Inflammatory macrophage treated with lipopolysaccharide for 1 hour (primary cell): ENCODE measurements at regions not wholly inside any gene's neighbourhood (a gene's known extent, or its start where the extent isn't known, plus 50 kb on each side); places are given as distances from the start of the nearest gene placed in this dataset.

Experiments used
- DNase-seq, 2 donors: peaks; one replicate each; pipeline ENCODE4 v3.0.0-alpha.2; 2020 to 2022

DNA sequence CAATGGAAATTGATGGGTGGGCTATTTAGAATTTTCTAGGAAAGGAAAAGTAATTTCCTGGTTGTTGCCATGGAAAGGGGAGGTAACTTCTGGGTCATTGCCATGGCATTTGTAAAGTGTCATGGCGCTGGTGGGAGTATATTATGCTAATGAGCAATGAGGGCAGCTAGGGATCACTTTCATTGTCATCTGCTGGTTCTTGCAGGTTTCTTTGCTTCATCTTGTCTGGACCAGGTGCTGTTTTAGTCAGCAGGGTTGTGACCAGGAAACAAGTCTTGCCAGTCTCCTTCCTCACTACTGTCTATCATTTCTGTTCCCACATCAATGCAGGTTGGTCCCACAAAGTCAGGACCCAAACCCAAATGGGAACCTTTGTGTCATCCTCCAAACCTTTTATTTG, 237.6 kb upstream of the C11orf87 start:
- DNase-seq: no peak

DNA sequence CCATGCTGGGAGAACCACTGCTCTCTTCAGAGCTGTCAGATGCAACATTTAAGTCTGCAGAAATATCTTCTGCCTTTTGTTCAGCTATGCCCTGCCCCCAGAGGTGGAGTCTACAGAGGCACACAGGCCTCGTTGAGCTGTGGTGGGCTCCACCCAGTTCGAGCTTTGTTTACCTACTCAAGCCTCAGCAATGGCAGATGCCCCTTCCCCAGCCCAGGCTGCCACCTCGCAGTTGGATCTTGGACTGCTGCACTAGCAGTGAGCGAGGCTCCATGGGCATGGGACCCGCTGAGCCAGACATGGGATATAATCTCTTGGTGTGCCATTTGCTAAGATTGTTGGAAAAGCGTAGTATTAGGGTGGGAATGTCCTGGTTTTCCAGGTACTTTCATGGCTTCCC, 229.1 kb upstream of the C11orf87 start:
- no peak for DNase-seq

DNA sequence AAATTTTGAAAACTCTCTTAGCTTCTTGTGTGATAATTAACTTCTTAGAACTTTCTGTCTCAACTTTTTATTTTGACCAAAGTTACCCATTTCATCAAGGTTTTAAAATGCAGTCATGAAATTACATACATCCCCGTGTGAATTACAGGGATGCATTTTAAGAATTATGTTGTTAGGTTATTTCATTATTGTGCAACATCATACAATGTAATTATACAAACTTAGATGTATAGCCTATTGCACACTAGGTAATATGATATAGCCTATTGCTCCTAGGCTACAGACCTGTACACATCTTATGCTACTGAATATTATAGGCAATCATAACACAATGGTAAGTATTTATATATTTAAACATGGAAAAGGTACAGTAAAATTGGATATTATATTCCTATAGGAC, 228.1 kb upstream of the C11orf87 start:
- no peak for DNase-seq

DNA sequence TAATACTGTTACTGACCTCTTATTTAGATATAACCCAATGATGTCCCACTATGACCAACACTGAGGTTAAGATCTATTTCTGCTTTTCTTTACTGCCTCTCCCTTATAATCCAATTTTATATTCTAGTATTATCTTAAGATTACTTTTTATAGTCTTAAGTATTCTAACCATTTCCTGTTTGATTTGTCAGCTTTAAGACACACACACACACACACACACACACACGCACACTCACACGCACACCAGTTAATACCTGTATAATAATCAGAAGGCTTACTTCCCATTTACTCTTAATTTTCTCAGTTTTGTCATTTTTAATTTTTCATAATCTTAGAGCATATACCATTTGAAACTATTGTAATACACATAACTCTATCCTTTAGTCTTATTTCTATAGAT, 226.0 kb upstream of the C11orf87 start:
- no peak for DNase-seq

DNA sequence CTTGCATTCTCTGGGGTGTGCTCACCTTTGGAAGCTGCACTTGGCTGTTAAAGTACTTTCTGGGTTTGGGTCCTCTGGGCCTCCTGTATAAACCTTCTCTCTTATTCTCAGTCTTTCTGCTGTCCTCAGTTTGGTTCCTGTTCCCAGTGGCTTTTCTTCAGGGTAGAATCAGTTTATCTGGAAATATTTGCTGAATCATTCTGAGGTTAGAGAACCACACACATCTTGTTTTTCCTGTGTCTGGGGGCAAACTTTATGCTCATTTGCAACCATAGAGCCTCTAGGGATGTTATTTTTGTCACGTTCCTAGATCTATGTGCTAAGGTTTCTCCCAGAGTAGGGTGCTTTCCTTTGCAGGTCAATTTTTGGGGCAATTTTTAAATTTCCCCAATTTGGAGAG, 224.3 kb upstream of the C11orf87 start:
- DNase-seq: no peak

DNA sequence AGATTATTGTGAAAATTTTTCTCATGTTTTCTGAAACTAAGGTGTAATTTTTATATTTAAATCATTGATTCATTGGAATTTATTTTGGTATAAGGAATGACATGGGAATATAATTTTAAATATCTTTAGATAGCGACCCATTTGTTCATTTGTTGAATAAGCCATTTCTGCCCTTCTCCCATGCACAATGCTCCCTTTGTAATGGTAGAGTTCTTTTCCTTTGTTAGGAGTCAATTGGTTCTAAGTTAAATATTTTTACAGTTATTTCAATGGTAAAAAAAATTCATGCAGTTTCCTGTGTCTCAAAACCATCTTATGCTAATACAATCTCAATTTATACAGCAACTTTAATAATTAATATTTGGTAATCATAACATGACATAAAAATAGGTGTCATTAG, 218.8 kb upstream of the C11orf87 start:
- DNase-seq: no peak

DNA sequence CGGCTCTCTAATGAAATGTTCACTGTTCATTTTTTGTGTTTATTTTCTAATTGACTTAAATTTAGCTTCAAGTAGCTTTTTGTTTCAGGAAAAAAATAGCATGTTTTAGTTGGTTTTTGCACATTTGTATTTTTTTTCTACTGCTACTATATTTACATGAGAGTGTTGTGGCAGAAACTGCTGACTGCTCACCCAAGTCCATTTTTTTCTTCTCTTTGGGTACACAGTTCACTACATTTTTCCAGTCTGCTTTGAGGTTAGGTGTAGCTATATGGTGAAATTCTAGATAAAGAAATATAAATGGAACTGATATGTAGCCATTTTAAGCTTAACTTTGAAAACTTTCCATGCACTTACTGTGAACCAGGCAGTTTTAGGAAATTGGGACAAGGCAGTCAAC, 216.7 kb upstream of the C11orf87 start:
- no peak for DNase-seq

DNA sequence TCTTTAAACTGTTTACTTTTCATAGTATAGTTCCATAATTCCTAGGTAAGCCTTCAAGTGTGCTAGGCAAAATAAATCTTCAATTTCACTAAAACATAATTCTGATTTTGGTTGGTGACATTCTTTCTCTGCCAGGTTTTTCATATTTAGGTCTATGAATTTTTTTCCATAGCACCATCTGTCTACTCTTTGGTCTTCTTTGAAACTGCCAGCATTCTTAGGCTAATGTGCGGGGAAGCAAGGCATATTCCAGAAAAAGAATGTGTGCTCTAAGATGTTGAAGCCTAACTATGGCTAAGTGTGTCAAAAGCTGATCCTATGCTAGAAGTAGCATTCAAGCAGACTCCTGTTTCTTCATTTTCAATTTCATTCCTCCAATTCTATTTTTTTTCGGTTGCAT, 213.9 kb upstream of the C11orf87 start:
- DNase-seq: no peak

DNA sequence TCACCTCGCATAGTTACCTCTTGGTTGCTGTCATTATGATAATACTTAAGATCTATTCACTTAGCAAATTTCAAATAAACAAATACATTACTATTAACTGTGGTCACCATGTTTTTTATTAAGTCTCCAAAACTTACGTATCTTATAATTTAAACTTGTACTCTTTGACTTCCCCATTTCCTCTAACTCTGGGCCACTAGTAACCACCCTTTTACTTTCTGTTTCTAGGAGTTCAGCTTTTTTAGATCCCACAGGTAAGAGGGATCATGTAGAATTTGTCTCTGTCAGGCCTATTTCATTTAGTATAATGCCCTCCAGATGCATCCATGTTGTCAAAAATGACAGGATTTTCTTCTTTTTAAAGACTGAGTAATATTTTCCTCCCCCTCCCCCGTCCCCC, 212.4 kb upstream of the C11orf87 start:
- DNase-seq: no peak

DNA sequence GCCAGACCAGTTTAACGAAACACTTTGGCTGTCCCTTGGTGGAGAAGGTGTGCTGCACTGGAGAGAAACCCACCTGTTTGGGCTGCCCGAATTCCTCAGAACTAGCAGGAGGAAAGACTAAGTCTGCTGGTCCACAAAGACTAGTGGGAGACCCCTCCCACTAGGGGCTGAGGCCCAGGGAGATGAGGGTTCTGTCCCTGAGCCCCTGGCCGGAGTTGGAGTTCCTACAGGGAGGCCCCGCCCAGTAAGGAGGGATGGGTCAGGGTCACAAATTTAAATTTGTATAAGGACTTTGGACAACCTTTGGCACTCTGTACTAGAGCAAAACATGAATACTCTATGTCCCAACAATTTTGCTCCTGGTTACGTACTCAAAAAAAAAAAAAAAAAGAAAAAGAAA, 200.8 kb upstream of the C11orf87 start:
- DNase-seq: no peak

DNA sequence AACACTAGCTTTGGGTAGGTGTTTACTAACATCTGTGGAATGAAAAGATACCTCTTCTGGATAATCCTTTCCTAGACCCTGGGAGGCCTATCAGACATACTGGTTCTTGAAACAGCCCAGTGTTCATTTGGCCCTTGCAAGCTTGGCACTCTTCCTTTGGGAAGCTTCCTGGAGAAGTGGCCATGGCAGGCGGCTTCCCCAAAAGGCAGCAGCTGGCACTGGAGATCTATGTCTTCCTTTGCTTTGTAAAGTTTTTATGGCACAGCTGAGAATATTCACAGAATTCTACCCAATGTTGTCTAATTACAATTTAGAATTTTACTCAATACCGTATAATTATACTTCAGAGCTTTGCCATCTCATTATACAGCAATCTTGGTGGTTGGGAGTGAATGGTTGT, 199.2 kb upstream of the C11orf87 start:
- no peak for DNase-seq

DNA sequence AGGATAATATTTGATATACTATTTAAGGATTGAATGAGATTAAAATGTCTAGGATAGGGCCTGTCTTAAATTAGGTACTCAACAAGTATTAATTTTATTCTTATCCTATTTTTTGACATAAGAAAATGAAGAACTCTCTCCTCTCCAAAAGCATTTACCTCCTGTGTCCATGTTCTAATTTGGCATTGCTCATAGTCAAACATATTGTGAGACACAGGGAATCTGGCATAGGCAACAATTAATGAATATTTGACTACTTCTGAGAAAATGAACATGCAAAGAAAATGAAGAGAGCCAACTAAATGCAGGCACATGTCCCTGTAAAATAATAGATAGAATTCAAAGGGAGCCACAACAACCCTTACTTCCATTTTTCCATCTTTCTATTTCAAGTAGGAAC, 198.5 kb upstream of the C11orf87 start:
- DNase-seq: no peak

DNA sequence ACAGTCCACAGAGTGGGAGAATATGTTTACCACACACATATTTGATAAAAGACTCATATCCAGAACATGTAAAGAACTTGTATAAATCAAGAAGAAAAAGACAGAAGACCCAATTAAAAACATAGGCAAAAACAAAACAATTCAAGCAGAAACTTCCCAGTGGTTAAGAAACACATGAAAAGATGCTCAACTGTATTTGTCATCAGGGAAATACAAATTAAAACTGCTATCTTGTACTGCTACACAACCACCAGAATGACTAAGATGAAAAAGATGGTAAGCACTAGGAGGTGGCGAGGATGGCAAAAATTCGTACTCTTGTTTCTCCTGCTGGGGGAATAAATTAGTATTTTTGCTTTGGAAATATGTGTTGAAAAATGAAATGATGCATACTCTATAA, 192.3 kb upstream of the C11orf87 start:
- no peak for DNase-seq

DNA sequence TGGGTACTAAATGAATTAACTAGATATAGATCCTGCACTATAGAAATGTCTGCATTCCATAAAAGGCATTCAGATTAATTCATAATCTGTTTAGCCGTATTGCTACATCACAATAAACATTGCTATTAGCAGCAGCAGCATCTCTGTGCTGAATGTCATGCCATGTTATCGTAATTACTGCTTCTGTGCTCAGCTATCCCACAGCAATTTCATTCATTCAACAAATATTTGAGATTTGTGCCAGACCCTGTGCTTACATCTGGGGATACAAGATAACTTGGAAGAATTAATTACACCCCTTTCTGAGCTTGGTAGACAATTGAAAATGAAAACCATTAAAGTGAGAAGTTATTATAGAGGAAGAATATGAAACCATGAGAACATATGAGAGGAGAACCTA, 185.8 kb upstream of the C11orf87 start:
- DNase-seq: no peak

DNA sequence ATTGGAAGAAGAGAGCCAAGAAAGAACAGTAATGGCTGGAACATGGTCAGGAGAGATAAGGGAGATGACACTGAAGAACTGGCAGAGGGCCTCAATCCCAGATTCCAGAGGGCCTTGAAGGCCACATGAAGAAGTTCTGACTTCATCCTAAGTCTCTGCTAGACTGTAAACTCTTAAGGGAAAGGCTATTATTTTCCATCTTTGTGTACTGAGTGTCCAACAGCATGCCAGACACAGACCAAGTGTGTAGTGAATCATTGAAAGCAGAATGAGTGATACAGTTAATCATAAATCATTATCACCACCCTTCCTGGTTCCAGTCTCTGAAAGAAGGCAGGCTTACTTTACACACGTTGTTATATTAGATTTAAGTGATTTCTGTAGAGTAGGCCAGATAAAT, 185.3 kb upstream of the C11orf87 start:
- DNase-seq: no peak

DNA sequence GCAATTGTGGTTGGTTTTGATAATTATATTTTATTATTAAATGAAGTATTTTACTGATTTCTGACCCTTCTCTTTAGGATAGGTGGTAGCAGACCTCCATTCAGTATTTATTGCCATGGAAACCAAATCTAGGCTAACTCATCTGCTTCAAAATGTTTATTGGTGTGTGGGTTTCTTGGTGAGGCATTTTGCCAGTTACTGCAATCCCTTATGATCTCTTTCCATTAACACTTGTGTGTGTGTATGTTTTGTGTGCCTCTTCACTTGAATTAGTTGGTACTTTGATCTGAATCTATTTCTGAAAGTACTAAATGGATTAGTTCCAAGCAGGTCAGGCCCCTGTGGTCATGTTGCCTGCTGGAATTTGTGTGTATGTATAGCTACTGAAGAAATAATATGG, 184.4 kb upstream of the C11orf87 start:
- DNase-seq: no peak

DNA sequence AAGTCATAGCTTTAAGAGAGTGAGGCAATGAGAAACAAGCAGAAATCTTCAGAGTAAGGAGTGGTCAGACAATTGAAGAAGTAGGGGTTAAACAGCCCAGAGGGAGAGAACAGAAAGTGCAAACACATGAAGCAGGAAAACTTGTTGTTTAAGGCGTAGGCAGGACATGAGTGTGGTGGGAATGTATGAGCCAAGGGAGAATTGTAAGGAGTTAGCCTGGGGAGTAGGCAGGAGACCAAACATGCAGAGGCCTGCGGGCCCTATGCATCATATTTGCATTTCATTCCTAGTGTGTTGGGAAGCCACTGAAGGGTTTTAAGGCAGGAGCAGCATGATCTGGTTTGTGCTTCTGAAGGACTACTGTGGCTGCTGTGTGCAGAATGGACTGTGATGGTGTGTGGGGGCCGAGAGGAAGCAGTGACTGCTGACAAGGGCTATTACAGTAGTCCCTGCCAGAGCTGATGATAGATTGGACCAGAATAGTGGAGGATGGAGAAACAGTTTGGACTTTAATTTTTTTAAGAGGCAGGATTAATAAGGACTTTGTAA, 179.9 kb upstream of the C11orf87 start:
- DNase-seq: no peak

DNA sequence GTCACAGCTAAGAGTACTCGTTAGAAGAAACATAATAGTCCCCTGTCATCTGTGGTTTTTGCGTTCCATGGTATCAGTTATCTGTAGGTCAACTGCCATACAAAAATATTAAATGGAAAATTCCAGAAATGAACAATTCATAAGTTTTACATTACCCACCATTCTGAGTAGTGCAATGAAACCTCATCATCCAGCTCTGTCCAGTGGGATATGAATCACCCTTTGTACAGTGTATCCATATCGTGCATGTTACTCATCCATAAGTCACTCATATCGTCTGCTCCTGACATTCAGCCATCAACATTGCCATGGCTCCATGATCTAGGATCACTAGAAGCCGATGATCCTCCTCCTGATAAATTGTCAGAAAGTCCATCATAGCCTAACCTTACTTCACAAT, 174.9 kb upstream of the C11orf87 start:
- no peak for DNase-seq

DNA sequence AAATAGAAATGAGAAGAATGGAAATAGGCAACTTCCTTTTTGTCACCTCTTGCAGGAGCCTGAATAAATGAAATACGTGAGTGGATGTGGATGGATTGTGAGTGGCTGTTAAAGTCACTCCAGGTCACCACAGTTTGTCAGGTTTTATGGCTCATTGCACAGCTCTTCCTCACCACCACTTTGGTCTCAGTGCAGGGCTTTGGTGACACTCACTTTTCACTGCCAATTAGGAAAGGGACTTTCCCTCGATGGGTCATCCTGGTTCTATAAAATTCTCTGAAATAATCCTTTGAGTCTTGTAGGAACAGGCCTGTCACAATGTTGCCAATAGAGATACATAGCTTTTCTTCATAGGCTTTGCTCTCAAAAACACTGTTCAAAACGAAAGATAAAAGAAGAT, 172.4 kb upstream of the C11orf87 start:
- DNase-seq: no peak

DNA sequence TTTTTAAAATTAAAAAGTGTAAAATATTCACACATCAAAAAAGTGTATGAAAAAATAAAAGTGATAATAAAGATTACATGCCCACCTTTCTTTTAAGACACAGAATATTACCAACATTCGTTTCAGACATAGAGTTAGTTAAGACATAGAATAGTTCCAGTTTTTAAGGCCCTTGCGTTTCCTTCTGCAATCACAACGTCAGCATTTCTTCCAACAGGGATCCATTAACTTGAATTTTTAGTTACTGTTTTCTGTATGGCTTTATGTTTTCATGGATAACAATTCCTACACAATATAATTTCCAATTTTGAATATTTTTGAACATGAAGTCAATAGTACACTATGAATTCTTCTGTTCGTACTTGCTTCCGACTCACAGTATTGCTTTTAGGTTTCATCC, 170.8 kb upstream of the C11orf87 start:
- DNase-seq: no peak

DNA sequence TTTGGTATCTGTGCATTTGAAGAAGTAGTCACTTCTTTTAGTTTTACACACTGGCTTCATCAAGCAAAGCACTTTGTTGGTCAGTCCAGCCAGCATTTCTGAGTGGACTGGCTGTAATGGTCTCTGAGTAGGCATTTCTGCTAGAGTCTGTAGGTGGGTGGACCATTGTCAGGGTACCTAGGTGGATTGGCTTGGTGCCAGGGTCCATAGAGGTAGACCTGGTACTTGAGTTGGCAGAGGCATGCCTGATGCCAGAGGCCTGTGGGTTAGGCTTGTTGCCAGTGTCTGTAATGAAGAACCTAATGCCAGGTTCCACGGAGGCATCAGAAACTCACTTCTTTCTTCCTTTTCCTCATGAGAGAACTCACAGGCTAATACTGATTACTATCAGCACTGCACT, 157.9 kb upstream of the C11orf87 start:
- no peak for DNase-seq

DNA sequence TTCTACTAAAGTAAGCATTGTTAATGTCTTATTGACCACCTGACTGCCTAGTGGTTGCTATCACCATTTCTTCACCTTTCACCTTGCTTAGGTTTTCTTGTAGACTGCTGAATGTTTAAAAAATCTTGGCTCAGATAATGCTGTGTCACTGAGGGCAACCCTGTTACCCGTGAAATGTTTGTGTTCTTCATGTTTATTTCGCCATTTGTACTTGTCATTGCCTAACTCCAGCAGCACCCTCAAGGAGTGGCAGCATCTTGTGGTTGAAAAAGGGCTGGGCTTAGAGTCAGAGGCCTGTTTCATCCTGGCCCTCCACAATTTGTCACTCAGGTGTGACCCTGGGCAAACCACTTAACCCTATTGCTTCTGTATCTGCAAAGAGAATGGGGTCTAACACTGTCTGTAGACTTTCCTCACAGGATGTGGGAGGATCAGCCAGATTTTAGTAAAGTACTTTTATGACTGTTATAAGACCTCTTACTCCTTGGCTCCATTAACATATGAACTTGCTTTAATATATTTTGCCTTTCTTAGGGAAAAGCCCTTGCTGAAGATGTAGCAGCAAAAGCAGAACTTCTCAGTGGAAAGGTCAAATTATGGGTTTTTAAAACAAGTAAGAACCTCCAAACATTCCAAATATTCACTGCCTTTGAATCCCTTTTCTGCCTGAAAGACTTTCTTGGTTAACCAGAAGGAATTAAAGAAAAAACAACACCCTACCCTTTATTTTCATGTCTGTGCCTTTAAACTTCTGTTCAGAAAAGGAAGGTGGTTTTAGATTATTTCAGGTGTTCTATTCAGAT, 154.5 kb upstream of the C11orf87 start:
- no peak for DNase-seq

DNA sequence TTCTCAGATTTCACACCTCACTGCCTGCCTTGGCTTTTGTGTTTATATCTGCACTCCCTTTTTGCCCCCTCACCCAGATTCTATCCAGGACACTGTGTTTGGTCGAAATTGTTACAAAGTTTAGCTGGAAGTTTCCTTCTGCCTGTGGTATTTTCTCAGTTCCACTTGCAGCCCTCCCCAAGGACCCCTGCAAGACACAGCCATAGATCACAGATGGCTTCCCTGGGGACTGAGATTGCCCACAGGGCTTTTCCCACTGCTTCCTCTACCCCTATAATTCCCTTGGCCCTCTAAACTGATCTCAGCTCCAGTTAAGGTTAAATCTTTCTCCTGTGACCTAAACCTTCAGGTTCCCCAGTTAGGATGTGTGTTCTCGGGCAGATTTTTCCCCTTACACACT, 146.1 kb upstream of the C11orf87 start:
- DNase-seq: no peak

DNA sequence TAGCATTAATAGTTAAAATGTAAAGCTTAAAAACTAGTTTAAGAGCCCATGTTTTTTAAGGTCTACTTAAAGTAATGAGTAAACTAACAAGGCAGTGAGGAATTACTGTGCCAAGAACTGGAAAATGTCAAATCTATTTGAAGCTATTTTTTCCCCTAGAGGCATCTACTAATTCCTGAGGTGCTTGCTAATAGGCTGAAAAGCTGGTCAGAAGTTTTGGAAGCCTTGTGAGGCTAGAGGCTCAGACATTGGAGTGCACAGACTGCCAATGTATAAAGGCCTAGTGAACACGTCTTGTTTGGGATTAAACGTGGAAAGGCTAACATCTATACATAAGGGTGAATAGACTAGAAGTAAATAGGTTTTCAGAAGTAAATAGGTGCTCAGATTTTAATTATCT, 136.5 kb upstream of the C11orf87 start:
- no peak for DNase-seq

DNA sequence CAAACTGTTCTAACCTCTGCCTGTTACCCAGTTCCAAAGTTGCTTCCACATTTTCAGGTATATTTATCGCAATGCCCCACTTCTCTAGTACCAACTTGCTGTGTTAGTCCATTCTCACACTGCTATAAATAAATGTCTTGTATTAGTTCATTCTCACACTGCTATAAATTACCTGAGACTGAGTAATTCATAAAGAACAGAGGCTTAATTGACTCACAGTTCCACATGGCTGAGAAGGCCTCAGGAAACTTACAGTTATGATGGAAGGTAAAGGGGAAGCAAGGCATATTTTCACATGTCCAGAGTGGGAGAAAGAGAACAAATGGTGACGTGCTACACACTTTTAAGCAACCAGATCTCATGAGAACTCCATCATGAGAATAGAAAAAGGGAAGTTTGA, 130.4 kb upstream of the C11orf87 start:
- no peak for DNase-seq
